ENCODE measurements at regions not wholly inside any gene's neighbourhood (a gene's known extent, or its start where the extent isn't known, plus 50 kb on each side); places are given as distances from the start of the nearest gene placed in this dataset.

DNA sequence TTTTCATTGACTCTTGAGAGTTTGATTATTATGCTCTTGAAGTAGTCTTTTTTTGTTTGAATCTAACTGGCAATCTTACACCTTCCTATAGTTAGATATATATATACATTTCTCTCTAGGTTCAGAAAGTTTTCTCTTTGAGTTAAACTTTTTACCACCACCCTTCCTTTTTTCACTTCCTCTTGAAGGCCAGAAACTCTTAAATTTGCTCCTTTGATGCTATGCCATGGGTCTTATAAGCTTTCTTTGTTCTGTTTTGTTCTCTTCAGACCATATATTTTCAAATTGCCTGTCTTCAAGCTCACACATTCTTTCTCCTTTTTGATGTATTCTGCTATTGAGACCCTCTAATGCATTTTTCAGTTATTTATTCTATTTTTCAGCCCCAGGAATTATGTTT, 513.5 kb upstream of the CNTN5 start:
- TF ChIP-seq POLR2AphosphoS5 (IDR thresholded peaks at IDR 0.05; ENCODE audit: low read depth, low read length) (no peak), CTCF (IDR thresholded peaks at IDR 0.05) (no peak)

Data from SK-N-SH (cell line).